ENCODE measurements at regions not wholly inside any gene's neighbourhood (a gene's known extent, or its start where the extent isn't known, plus 50 kb on each side); places are given as distances from the start of the nearest gene placed in this dataset.

- DNase-seq = no peak
- CTCF ChIA-PET = no interaction called here
- Histone ChIP-seq H3K27me3 (ENCODE audit: control insufficient read depth in 1 of 2, insufficient read depth in 2 of 2, low read length in 2 of 2) (no peaks in the 10 kb centered on the region), H3K9me3 (ENCODE audit: control insufficient read depth in 1 of 2, insufficient read depth in 1 of 2, low read length in 2 of 2) (peaks cover 0 to 8% of the 10 kb centered on the region in 2 experiments), H3K36me3 (ENCODE audit: insufficient read depth, low read length) (no peaks in the 10 kb centered on the region), H3K4me3 (ENCODE audit: low read length) (no peak overlapping the region), H3K4me1 (ENCODE audit: insufficient read depth, low read length) (no peaks in the 10 kb centered on the region), H3K27ac (ENCODE audit: low read depth in 1 of 2, low read length in 2 of 2) (no peak overlapping the region)
- no peak for ATAC-seq (ENCODE audit: poor library complexity)
- Mint-ChIP-seq H3K27me3 (no peaks in the 10 kb centered on the region), H3K36me3 (ENCODE audit: low read depth) (no peaks in the 10 kb centered on the region), H3K4me1 (ENCODE audit: low read depth) (no peaks in the 10 kb centered on the region), H3K4me3 (no peak overlapping the region), H3K27ac (no peak overlapping the region), H3K9me3 (peaks cover 3% of the 10 kb centered on the region)
- intact Hi-C loops (cut with DNase I, micrococcal nuclease) = no loop called here
- POLR2A ChIA-PET = no interaction called here
- no peak for TF ChIP-seq CTCF (IDR thresholded peaks at IDR 0.05)
Measured at GRCh38 chr2:221073326-221074049, 498.6 kb downstream of the EPHA4 start.

GRCh38 chr2:221074238-221074637 is 497.9 kb downstream of the EPHA4 start:
- Histone ChIP-seq H3K27me3 (ENCODE audit: control insufficient read depth in 1 of 2, insufficient read depth in 2 of 2, low read length in 2 of 2) (no peaks in the 10 kb centered on the region), H3K4me3 (ENCODE audit: low read length) (no peak overlapping the region), H3K36me3 (ENCODE audit: insufficient read depth, low read length) (no peaks in the 10 kb centered on the region), H3K4me1 (ENCODE audit: insufficient read depth, low read length) (no peaks in the 10 kb centered on the region), H3K27ac (ENCODE audit: low read depth in 1 of 2, low read length in 2 of 2) (no peak overlapping the region), H3K9me3 (ENCODE audit: control insufficient read depth in 1 of 2, insufficient read depth in 1 of 2, low read length in 2 of 2) (peaks cover 0 to 8% of the 10 kb centered on the region in 2 experiments)
- DNase-seq = no peak
- no peak overlapping the region for H3K4me3 Mint-ChIP-seq
- H3K36me3 Mint-ChIP-seq (ENCODE audit: low read depth) = no peaks in the 10 kb centered on the region
- H3K9me3 Mint-ChIP-seq = peaks cover 3% of the 10 kb centered on the region
- H3K27me3 Mint-ChIP-seq = no peaks in the 10 kb centered on the region
- ATAC-seq (ENCODE audit: poor library complexity) = no peak
- no peak for TF ChIP-seq CTCF (IDR thresholded peaks at IDR 0.05)
- no peaks in the 10 kb centered on the region for H3K4me1 Mint-ChIP-seq (ENCODE audit: low read depth)
- POLR2A ChIA-PET = no interaction called here
- no peak overlapping the region for H3K27ac Mint-ChIP-seq
- CTCF ChIA-PET = no interaction called here
- intact Hi-C loops (cut with DNase I, micrococcal nuclease) = no loop called here

GRCh38 chr2:221075203-221075602 is 496.9 kb downstream of the EPHA4 start:
- CTCF ChIA-PET = no interaction called here
- DNase-seq (no peak), ATAC-seq (ENCODE audit: poor library complexity) (no peak)
- Histone ChIP-seq H3K4me3 (ENCODE audit: low read length) (no peak overlapping the region), H3K9me3 (ENCODE audit: control insufficient read depth in 1 of 2, insufficient read depth in 1 of 2, low read length in 2 of 2) (peaks cover 0 to 8% of the 10 kb centered on the region in 2 experiments), H3K27me3 (ENCODE audit: control insufficient read depth in 1 of 2, insufficient read depth in 2 of 2, low read length in 2 of 2) (no peaks in the 10 kb centered on the region), H3K27ac (ENCODE audit: low read depth in 1 of 2, low read length in 2 of 2) (no peak overlapping the region), H3K4me1 (ENCODE audit: insufficient read depth, low read length) (no peaks in the 10 kb centered on the region), H3K36me3 (ENCODE audit: insufficient read depth, low read length) (no peaks in the 10 kb centered on the region)
- Mint-ChIP-seq H3K4me3 (no peak overlapping the region), H3K27me3 (no peaks in the 10 kb centered on the region), H3K4me1 (ENCODE audit: low read depth) (no peaks in the 10 kb centered on the region), H3K27ac (no peak overlapping the region), H3K9me3 (peaks cover 3% of the 10 kb centered on the region), H3K36me3 (ENCODE audit: low read depth) (no peaks in the 10 kb centered on the region)
- POLR2A ChIA-PET = no interaction called here
- TF ChIP-seq CTCF (IDR thresholded peaks at IDR 0.05) = no peak
- intact Hi-C loops (cut with DNase I, micrococcal nuclease) = no loop called here
